Activated T-cell treated with anti-CD3 and anti-CD28 coated beads for 48 hours (primary cell): ENCODE measurements at regions not wholly inside any gene's neighbourhood (a gene's known extent, or its start where the extent isn't known, plus 50 kb on each side); places are given as distances from the start of the nearest gene placed in this dataset.

Experiments used
- DNase-seq: peaks from one replicate; pipeline ENCODE4 v3.0.0-alpha.2; 2020; ENCODE audit warnings: low read depth

- DNase-seq: no peak
These were observed 252.8 kb upstream of the GYPC start for GRCh38 chr2:126403039-126403628.

- no peak for DNase-seq
These were observed 249.7 kb upstream of the GYPC start for GRCh38 chr2:126406267-126406666.

- no peak for DNase-seq
These were observed 247.3 kb upstream of the GYPC start for GRCh38 chr2:126408671-126409070.

GRCh38 chr2:126409850-126410249 lies 246.1 kb upstream of the GYPC start:
- no peak for DNase-seq

- DNase-seq: no peak
These were observed 242.9 kb upstream of the GYPC start for GRCh38 chr2:126413079-126413478.

- DNase-seq: no peak
These were observed 236.6 kb upstream of the GYPC start for GRCh38 chr2:126419403-126419802.

GRCh38 chr2:126425943-126426342 lies 230.0 kb upstream of the GYPC start:
- no peak for DNase-seq

- DNase-seq: no peak
These were observed 226.9 kb upstream of the GYPC start for GRCh38 chr2:126429103-126429502.

GRCh38 chr2:126431136-126431535 lies 224.8 kb upstream of the GYPC start:
- DNase-seq: no peak

- DNase-seq: no peak
These were observed 219.5 kb upstream of the GYPC start for GRCh38 chr2:126436411-126436810.

GRCh38 chr2:126437016-126437415 lies 218.9 kb upstream of the GYPC start:
- DNase-seq: no peak

GRCh38 chr2:126444512-126444911 lies 211.4 kb upstream of the GYPC start:
- DNase-seq: no peak

- DNase-seq: no peak
These were observed 209.8 kb upstream of the GYPC start for GRCh38 chr2:126446106-126446695.

GRCh38 chr2:126448611-126449010 lies 207.3 kb upstream of the GYPC start:
- DNase-seq: no peak

- DNase-seq: no peak
These were observed 206.3 kb upstream of the GYPC start for GRCh38 chr2:126449677-126450076.

GRCh38 chr2:126463892-126464674 lies 191.9 kb upstream of the GYPC start:
- no peak for DNase-seq

- no peak for DNase-seq
These were observed 188.4 kb upstream of the GYPC start for GRCh38 chr2:126467367-126468054.

- DNase-seq: no peak
These were observed 180.9 kb upstream of the GYPC start for GRCh38 chr2:126475031-126475430.

- DNase-seq: no peak
These were observed 179.3 kb upstream of the GYPC start for GRCh38 chr2:126476691-126477090.

GRCh38 chr2:126480033-126480432 lies 175.9 kb upstream of the GYPC start:
- DNase-seq: no peak

GRCh38 chr2:126482582-126483464 lies 173.1 kb upstream of the GYPC start:
- no peak for DNase-seq

GRCh38 chr2:126494593-126494992 lies 161.4 kb upstream of the GYPC start:
- DNase-seq: no peak
